H9 (cell line): ENCODE measurements at regions not wholly inside any gene's neighbourhood (a gene's known extent, or its start where the extent isn't known, plus 50 kb on each side); places are given as distances from the start of the nearest gene placed in this dataset.

ENCODE experiments used
- DNase-seq: peaks from one replicate; pipeline ENCODE4 v3.0.0-alpha.2; 2017
- H2AFZ ChIP-seq: one replicate; pipeline ENCODE4 v1.6.1; 2013; ENCODE audit warnings: mild to moderate bottlenecking, low read length, control low read depth, moderate library complexity
- H2AK5ac ChIP-seq: 2 replicates; pipeline ENCODE4 v1.6.1; 2013; ENCODE audit warnings: low read length, control low read depth, mixed read lengths; ENCODE audit not compliant: insufficient read length
- H2BK120ac ChIP-seq: one replicate; pipeline ENCODE4 v1.6.1; 2013; ENCODE audit warnings: low read depth, mild to moderate bottlenecking, low read length, control low read depth, inconsistent platforms; ENCODE audit not compliant: poor library complexity, severe bottlenecking
- H2BK12ac ChIP-seq: 2 replicates; pipeline ENCODE4 v1.6.1; 2013; ENCODE audit warnings: low read length, control low read depth, mixed read lengths, low read depth; ENCODE audit not compliant: insufficient read length
- H2BK15ac ChIP-seq: 2 replicates; pipeline ENCODE4 v1.6.1; 2013; ENCODE audit warnings: low read depth, low read length, control low read depth
- H2BK20ac ChIP-seq: one replicate; pipeline ENCODE4 v1.6.1; 2013; ENCODE audit warnings: low read depth, mild to moderate bottlenecking, low read length, control low read depth, inconsistent platforms; ENCODE audit not compliant: poor library complexity, severe bottlenecking
- H2BK5ac ChIP-seq: 2 replicates; pipeline ENCODE4 v1.6.1; 2013; ENCODE audit warnings: low read length, control low read depth, mixed read lengths; ENCODE audit not compliant: insufficient read length
- H3K14ac ChIP-seq: 2 replicates; pipeline ENCODE4 v1.6.1; 2013; ENCODE audit warnings: low read length, control low read depth; ENCODE audit not compliant: insufficient read depth
- H3K18ac ChIP-seq: 2 replicates; pipeline ENCODE4 v1.6.1; 2013; ENCODE audit warnings: low read depth, mild to moderate bottlenecking, mixed read lengths, low read length, control low read depth; ENCODE audit not compliant: insufficient read length
- H3K23ac ChIP-seq: 2 replicates; pipeline ENCODE4 v1.6.1; 2013; ENCODE audit warnings: low read length, control low read depth, mixed read lengths, low read depth; ENCODE audit not compliant: insufficient read length
- H3K23me2 ChIP-seq: 2 replicates; pipeline ENCODE4 v1.6.1; 2013; ENCODE audit warnings: low read depth, mild to moderate bottlenecking, mixed read lengths, low read length, control low read depth; ENCODE audit not compliant: insufficient read length, poor library complexity, severe bottlenecking
- H3K27ac ChIP-seq: 2 replicates; pipeline ENCODE4 v1.5.1; 2013; ENCODE audit warnings: low read length, control low read depth, mixed read lengths, low read depth; ENCODE audit not compliant: insufficient read length
- H3K27me3 ChIP-seq: 2 replicates; pipeline ENCODE4 v1.6.1; 2013; ENCODE audit warnings: low read length, control low read depth, inconsistent platforms; ENCODE audit not compliant: insufficient read depth
- H3K4ac ChIP-seq: 2 replicates; pipeline ENCODE4 v1.6.1; 2013; ENCODE audit warnings: low read depth, mild to moderate bottlenecking, control low read depth, inconsistent platforms, low read length, moderate library complexity
- H3K4me1 ChIP-seq: 2 replicates; pipeline ENCODE4 v1.6.1; 2013; ENCODE audit warnings: low read length, control low read depth, inconsistent platforms; ENCODE audit not compliant: insufficient read depth
- H3K4me2 ChIP-seq: 2 replicates; pipeline ENCODE4 v1.6.1; 2013; ENCODE audit warnings: low read length, control low read depth, mixed read lengths; ENCODE audit not compliant: insufficient read length, insufficient read depth
- H3K56ac ChIP-seq: 2 replicates; pipeline ENCODE4 v1.6.1; 2013; ENCODE audit warnings: low read depth, mild to moderate bottlenecking, mixed read lengths, low read length, control low read depth; ENCODE audit not compliant: insufficient read length
- H3K79me1 ChIP-seq: 2 replicates; pipeline ENCODE4 v1.6.1; 2013; ENCODE audit warnings: low read depth, mild to moderate bottlenecking, moderate library complexity, low read length, control low read depth, inconsistent platforms; ENCODE audit not compliant: insufficient read depth, poor library complexity, severe bottlenecking
- H3K79me2 ChIP-seq: 2 replicates; pipeline ENCODE4 v1.6.1; 2013; ENCODE audit warnings: low read length, control low read depth, inconsistent platforms; ENCODE audit not compliant: insufficient read depth
- H3K9ac ChIP-seq: 2 replicates; pipeline ENCODE4 v1.6.1; 2013; ENCODE audit warnings: low read length, control low read depth, mixed read lengths; ENCODE audit not compliant: insufficient read length; ENCODE audit errors: extremely low read depth
- H3K9me3 ChIP-seq: one replicate; pipeline ENCODE4 v1.6.1; 2013; ENCODE audit warnings: low read depth, low read length, inconsistent platforms; ENCODE audit not compliant: control insufficient read depth
- H3T11ph ChIP-seq: one replicate; pipeline ENCODE4 v1.6.1; 2013; ENCODE audit warnings: mild to moderate bottlenecking, low read length, control low read depth, inconsistent platforms
- H4K20me1 ChIP-seq: one replicate; pipeline ENCODE4 v1.6.1; 2013; ENCODE audit not compliant: control insufficient read depth, insufficient read length, insufficient read depth
- H4K5ac ChIP-seq: 2 replicates; pipeline ENCODE4 v1.6.1; 2013; ENCODE audit warnings: low read depth, mild to moderate bottlenecking, mixed read lengths, low read length, control low read depth; ENCODE audit not compliant: insufficient read length
- H4K8ac ChIP-seq: replicated peaks from 2 replicates; pipeline ENCODE4 v1.6.1; 2013; ENCODE audit warnings: low read length, control low read depth, mixed read lengths, low read depth; ENCODE audit not compliant: insufficient read length
- H4K91ac ChIP-seq: 2 replicates; pipeline ENCODE4 v1.6.1; 2013; ENCODE audit warnings: low read depth, mild to moderate bottlenecking, moderate library complexity, mixed read lengths, low read length, control low read depth; ENCODE audit not compliant: insufficient read length
- H3K27ac Mint-ChIP-seq, 3 experiments: 2 replicates in 2 of 3; 3 replicates in 1 of 3; pipeline ENCODE4 v1.8.0; 2020 to 2021; ENCODE audit warnings: mixed read lengths in 3 of 3, mild to moderate bottlenecking in 1 of 3, moderate library complexity in 1 of 3
- H3K27me3 Mint-ChIP-seq: 2 replicates; pipeline ENCODE4 v1.8.0; 2021; ENCODE audit warnings: low read depth, mild to moderate bottlenecking, moderate library complexity, mixed read lengths
- H3K36me3 Mint-ChIP-seq, 3 experiments: 2 replicates in 2 of 3; 3 replicates in 1 of 3; pipeline ENCODE4 v1.8.0; 2020 to 2021; ENCODE audit warnings: low read depth in 3 of 3, mixed read lengths in 3 of 3; ENCODE audit not compliant: insufficient read depth in 1 of 3
- H3K4me1 Mint-ChIP-seq, 2 experiments: 2 replicates each; pipeline ENCODE4 v1.8.0; 2020; ENCODE audit warnings: mixed read lengths in 2 of 2
- H3K4me3 Mint-ChIP-seq, 2 experiments: 2 replicates in 1 of 2; 3 replicates in 1 of 2; pipeline ENCODE4 v1.8.0; 2020 to 2021; ENCODE audit warnings: mild to moderate bottlenecking in 2 of 2, mixed read lengths in 2 of 2, moderate library complexity in 1 of 2
- H3K9me3 Mint-ChIP-seq, 2 experiments: 2 replicates in 1 of 2; 3 replicates in 1 of 2; pipeline ENCODE4 v1.8.0; 2020; ENCODE audit warnings: mild to moderate bottlenecking in 2 of 2, mixed read lengths in 2 of 2, moderate library complexity in 1 of 2
- WGBS: extraction: QIAGEN DNeasy Blood & Tissue Kit; methylation state at CpG from one replicate; pipeline ENCODE4 v1.1.7; 2013; ENCODE audit warnings: missing lambda C conversion rate, low lambda C conversion rate, mixed read lengths; ENCODE audit not compliant: insufficient read length; ENCODE audit errors: extremely low coverage; 5-methylcytosine and 5-hydroxymethylcytosine counted together
- TF ChIP-seq, protein P1 (sequence below): fragments of 200-600 bp; sonication (generic); conservative IDR thresholded peaks from 3 replicates; pipeline ENCODE4 v1.8.0; 2021; ENCODE audit warnings: antibody characterized with exemption, mild to moderate bottlenecking

GRCh38 chr6:158909938-158910337 is 90.1 kb downstream of the RSPH3 start:
- peaks cover 20 to 23% of the 10 kb centered on the region in 2 experiments for H3K9me3 Mint-ChIP-seq

More at GRCh38 chr6:158909938-158910337, 90.1 kb downstream of the RSPH3 start:
- H3K36me3 Mint-ChIP-seq, result peaks cover 10 to 25% (median 16%) of the 10 kb centered on the region in 3 experiments
- H3K56ac ChIP-seq, result no peak overlapping the region
- H4K5ac ChIP-seq, result no peak overlapping the region
- H3K27ac ChIP-seq, result peak overlapping the region; percentile 91
- no peaks in the 10 kb centered on the region for H4K20me1 ChIP-seq
- no peak overlapping the region; a peak in 1 of 5 replicates for H3K4me3 Mint-ChIP-seq
- no peaks in the 10 kb centered on the region for H3K79me1 ChIP-seq
- H3K4me2 ChIP-seq, result peak overlapping the region; percentile 41
- no peak overlapping the region for H3K23ac ChIP-seq
- no peak overlapping the region for H2AK5ac ChIP-seq
- peak overlapping the region; percentile 69; the same call in 1 of the 2 replicates for H3K14ac ChIP-seq
- no peak for DNase-seq
- peak overlapping the region; percentile 95 for H2BK12ac ChIP-seq
- peaks cover 8% of the 10 kb centered on the region for H3K4me1 ChIP-seq
- H3T11ph ChIP-seq, result peak overlapping the region; percentile 95
- H3K27ac Mint-ChIP-seq, result peak overlapping the region; percentile 59 to 99 (median 98); a peak in 6 of 7 replicates
- TF ChIP-seq, protein P1, sequence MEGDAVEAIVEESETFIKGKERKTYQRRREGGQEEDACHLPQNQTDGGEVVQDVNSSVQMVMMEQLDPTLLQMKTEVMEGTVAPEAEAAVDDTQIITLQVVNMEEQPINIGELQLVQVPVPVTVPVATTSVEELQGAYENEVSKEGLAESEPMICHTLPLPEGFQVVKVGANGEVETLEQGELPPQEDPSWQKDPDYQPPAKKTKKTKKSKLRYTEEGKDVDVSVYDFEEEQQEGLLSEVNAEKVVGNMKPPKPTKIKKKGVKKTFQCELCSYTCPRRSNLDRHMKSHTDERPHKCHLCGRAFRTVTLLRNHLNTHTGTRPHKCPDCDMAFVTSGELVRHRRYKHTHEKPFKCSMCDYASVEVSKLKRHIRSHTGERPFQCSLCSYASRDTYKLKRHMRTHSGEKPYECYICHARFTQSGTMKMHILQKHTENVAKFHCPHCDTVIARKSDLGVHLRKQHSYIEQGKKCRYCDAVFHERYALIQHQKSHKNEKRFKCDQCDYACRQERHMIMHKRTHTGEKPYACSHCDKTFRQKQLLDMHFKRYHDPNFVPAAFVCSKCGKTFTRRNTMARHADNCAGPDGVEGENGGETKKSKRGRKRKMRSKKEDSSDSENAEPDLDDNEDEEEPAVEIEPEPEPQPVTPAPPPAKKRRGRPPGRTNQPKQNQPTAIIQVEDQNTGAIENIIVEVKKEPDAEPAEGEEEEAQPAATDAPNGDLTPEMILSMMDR, result no peak
- H3K9me3 ChIP-seq, result peaks cover 9% of the 10 kb centered on the region
- peaks cover 57 to 59% of the 10 kb centered on the region in 2 experiments for H3K4me1 Mint-ChIP-seq
- peak overlapping the region; percentile 22 for H3K18ac ChIP-seq
- H2BK120ac ChIP-seq, result peak overlapping the region; percentile 88
- no peaks in the 10 kb centered on the region for H3K23me2 ChIP-seq
- no peaks in the 10 kb centered on the region for H3K27me3 Mint-ChIP-seq
- no peak overlapping the region for H4K91ac ChIP-seq
- peak overlapping the region; percentile 96 for H2BK20ac ChIP-seq
- H3K79me2 ChIP-seq, result no peaks in the 10 kb centered on the region
- no CpG with 5 or more reads among the region's 13 CpGs for WGBS
- no peak overlapping the region for H2BK5ac ChIP-seq
- no peak overlapping the region for H3K9ac ChIP-seq
- peak overlapping the region; percentile 41; the same call in 1 of the 2 replicates for H3K4ac ChIP-seq
- H4K8ac ChIP-seq, result no peak overlapping the region
- H2AFZ ChIP-seq, result no peak overlapping the region
- no peak overlapping the region for H2BK15ac ChIP-seq
- no peaks in the 10 kb centered on the region for H3K27me3 ChIP-seq
